WTC11 (cell line): ENCODE measurements at regions not wholly inside any gene's neighbourhood (a gene's known extent, or its start where the extent isn't known, plus 50 kb on each side); places are given as distances from the start of the nearest gene placed in this dataset.

Source experiments
- ATAC-seq: fragments of 200-7000 bp; cut with Tn5 transposase; 2 replicates; pipeline ENCODE4 v1.10.0; 2021; ENCODE audit warnings: mild to moderate bottlenecking, moderate library complexity
- CTCF ChIA-PET: fragments of 300-600 bp; sonication (Branson Sonifier 250); formaldehyde crosslinking; loops from one replicate; lab custom pipeline; 2021; ENCODE audit warnings: antibody characterized with exemption; lab: Charles Lee
- POLR2A ChIA-PET: fragments of 350-600 bp; sonication (Branson Sonifier 250); formaldehyde crosslinking; loops from one replicate; lab custom pipeline; 2021; ENCODE audit warnings: antibody characterized with exemption; lab: Charles Lee
- DNase-seq: peaks from one replicate; pipeline ENCODE4 v3.0.0; 2021; ENCODE audit warnings: low spot score
- H3K27ac Mint-ChIP-seq: 2 replicates; pipeline ENCODE4 v1.8.0; 2021; ENCODE audit warnings: mixed read lengths
- H3K27me3 Mint-ChIP-seq: 2 replicates; pipeline ENCODE4 v1.8.0; 2021; ENCODE audit warnings: low read depth, mild to moderate bottlenecking, moderate library complexity, mixed read lengths
- H3K36me3 Mint-ChIP-seq: 2 replicates; pipeline ENCODE4 v1.8.0; 2021; ENCODE audit warnings: mixed read lengths
- H3K4me1 Mint-ChIP-seq: 2 replicates; pipeline ENCODE4 v1.8.0; 2022; ENCODE audit warnings: mixed read lengths
- H3K4me3 Mint-ChIP-seq: 2 replicates; pipeline ENCODE4 v1.8.0; 2021; ENCODE audit warnings: mild to moderate bottlenecking, moderate library complexity, mixed read lengths
- H3K9me3 Mint-ChIP-seq: 2 replicates; pipeline ENCODE4 v1.8.0; 2021; ENCODE audit warnings: mixed read lengths
- AR ChIP-seq: fragments of 250-450 bp; sonication (Bioruptor Pico); IDR thresholded peaks from 2 replicates; pipeline ENCODE4 v1.9.0; 2021; ENCODE audit warnings: mild to moderate bottlenecking
- ARID4B ChIP-seq: sonication (generic); formaldehyde crosslinking; IDR thresholded peaks from 2 replicates; pipeline ENCODE4 v1.8.0; 2023; ENCODE audit warnings: missing genetic modification reagents, mild to moderate bottlenecking, borderline replicate concordance
- CTCF ChIP-seq: fragments of 200-600 bp; IDR thresholded peaks from 2 replicates; pipeline ENCODE4 v1.8.0; 2022; ENCODE audit warnings: antibody characterized with exemption
- E2F1 ChIP-seq: sonication (generic); formaldehyde crosslinking; IDR thresholded peaks from 2 replicates; pipeline ENCODE4 v1.8.0; 2022; ENCODE audit warnings: mild to moderate bottlenecking, missing genetic modification reagents
- ELF4 ChIP-seq: sonication (generic); formaldehyde crosslinking; IDR thresholded peaks from 2 replicates; pipeline ENCODE4 v1.8.1; 2022; ENCODE audit warnings: low read depth, mild to moderate bottlenecking, moderate library complexity, missing genetic modification reagents
- ETV6 ChIP-seq: sonication (generic); formaldehyde crosslinking; IDR thresholded peaks from 2 replicates; pipeline ENCODE4 v1.8.1; 2022; ENCODE audit warnings: mild to moderate bottlenecking, missing genetic modification reagents
- GRHL2 ChIP-seq: fragments of 250-450 bp; sonication (Bioruptor Pico); IDR thresholded peaks from 2 replicates; pipeline ENCODE4 v1.8.0; 2022; ENCODE audit warnings: mild to moderate bottlenecking, moderate library complexity; ENCODE audit not compliant: insufficient replicate concordance, severe bottlenecking
- HMGA2 ChIP-seq: fragments of 250-450 bp; sonication (Bioruptor Pico); IDR thresholded peaks from 2 replicates; pipeline ENCODE4 v1.4.0; 2021; ENCODE audit warnings: mild to moderate bottlenecking, moderate library complexity
- IRF2 ChIP-seq: sonication (generic); formaldehyde crosslinking; IDR thresholded peaks from 2 replicates; pipeline ENCODE4 v1.8.0; 2022; ENCODE audit warnings: low read depth, missing genetic modification reagents, borderline replicate concordance
- JAZF1 ChIP-seq: fragments of 250-450 bp; sonication (Bioruptor Pico); IDR thresholded peaks from 2 replicates; pipeline ENCODE4 v1.9.0; 2021; ENCODE audit warnings: moderate library complexity, mild to moderate bottlenecking, inconsistent platforms
- MAX ChIP-seq: sonication (generic); formaldehyde crosslinking; IDR thresholded peaks from 2 replicates; pipeline ENCODE4 v1.8.0; 2022; ENCODE audit warnings: mild to moderate bottlenecking, missing genetic modification reagents
- NFATC4 ChIP-seq: fragments of 250-450 bp; sonication (Bioruptor Pico); IDR thresholded peaks from 2 replicates; pipeline ENCODE4 v1.9.0; 2021; ENCODE audit warnings: mild to moderate bottlenecking
- NFE2L1 ChIP-seq: sonication (generic); formaldehyde crosslinking; IDR thresholded peaks from 2 replicates; pipeline ENCODE4 v1.8.1; 2023; ENCODE audit warnings: missing genetic modification reagents
- NFYB ChIP-seq: sonication (generic); formaldehyde crosslinking; conservative IDR thresholded peaks from 2 replicates; pipeline ENCODE4 v1.8.0; 2022; ENCODE audit warnings: low read depth, missing genetic modification reagents
- NR2C2 ChIP-seq: sonication (generic); formaldehyde crosslinking; IDR thresholded peaks from 2 replicates; pipeline ENCODE4 v1.8.0; 2022; ENCODE audit warnings: mild to moderate bottlenecking, missing genetic modification reagents
- OVOL2 ChIP-seq: fragments of 250-450 bp; sonication (Bioruptor Pico); IDR thresholded peaks from 2 replicates; pipeline ENCODE4 v1.9.0; 2021; ENCODE audit warnings: mild to moderate bottlenecking, borderline replicate concordance
- PREB ChIP-seq: sonication (generic); formaldehyde crosslinking; IDR thresholded peaks from 2 replicates; pipeline ENCODE4 v1.8.1; 2022; ENCODE audit warnings: mild to moderate bottlenecking, missing genetic modification reagents, moderate library complexity, borderline replicate concordance
- PRRX2 ChIP-seq: fragments of 250-450 bp; sonication (Bioruptor Pico); IDR thresholded peaks from 2 replicates; pipeline ENCODE4 v1.8.0; 2021; ENCODE audit warnings: mild to moderate bottlenecking
- RORB ChIP-seq: fragments of 250-450 bp; sonication (Bioruptor Pico); IDR thresholded peaks from 2 replicates; pipeline ENCODE4 v1.9.0; 2021; ENCODE audit warnings: mild to moderate bottlenecking
- TCF7 ChIP-seq: sonication (generic); formaldehyde crosslinking; IDR thresholded peaks from 2 replicates; pipeline ENCODE4 v1.8.0; 2022; ENCODE audit warnings: mild to moderate bottlenecking, low read depth, missing genetic modification reagents, moderate library complexity
- TEAD1 ChIP-seq: sonication (generic); formaldehyde crosslinking; IDR thresholded peaks from 2 replicates; pipeline ENCODE4 v1.8.0; 2022; ENCODE audit warnings: mild to moderate bottlenecking, missing genetic modification reagents
- TEAD4 ChIP-seq: sonication (generic); formaldehyde crosslinking; IDR thresholded peaks from 2 replicates; pipeline ENCODE4 v1.8.0; 2022; ENCODE audit warnings: mild to moderate bottlenecking, missing genetic modification reagents
- USF2 ChIP-seq: sonication (generic); formaldehyde crosslinking; IDR thresholded peaks from 2 replicates; pipeline ENCODE4 v1.8.1; 2023; ENCODE audit warnings: mild to moderate bottlenecking, missing genetic modification reagents, moderate library complexity
- ZNF396 ChIP-seq: fragments of 250-450 bp; sonication (Bioruptor Pico); IDR thresholded peaks from 2 replicates; pipeline ENCODE4 v1.8.0; 2021; ENCODE audit warnings: mild to moderate bottlenecking, moderate library complexity, borderline replicate concordance
- ZNF423 ChIP-seq: fragments of 250-450 bp; sonication (Bioruptor Pico); IDR thresholded peaks from 2 replicates; pipeline ENCODE4 v2.1.2; 2022; ENCODE audit warnings: mild to moderate bottlenecking, moderate library complexity

GRCh38 chr2:123136419-123136818 is 888.7 kb upstream of the CNTNAP5 start:
- Mint-ChIP-seq H3K27ac (no peak overlapping the region), H3K4me3 (no peak overlapping the region), H3K27me3 (no peaks in the 10 kb centered on the region; the same call in 1 of the 2 replicates), H3K36me3 (peaks cover 12% of the 10 kb centered on the region), H3K4me1 (no peaks in the 10 kb centered on the region), H3K9me3 (peaks cover 15% of the 10 kb centered on the region)
- ATAC-seq: no peak
- TF ChIP-seq IRF2 (CRISPR knock-in tag): no peak
- no peak for TF ChIP-seq GRHL2
- no peak for TF ChIP-seq NFE2L1 (CRISPR knock-in tag)
- TF ChIP-seq OVOL2 (CRISPR knock-in tag): no peak
- TF ChIP-seq ZNF423 (CRISPR knock-in tag): no peak
- no peak for TF ChIP-seq JAZF1 (CRISPR knock-in tag)
- TF ChIP-seq MAX (CRISPR knock-in tag): no peak
- no peak for TF ChIP-seq AR
- TF ChIP-seq NR2C2 (CRISPR knock-in tag): no peak
- no peak for TF ChIP-seq ELF4 (CRISPR knock-in tag)
- TF ChIP-seq E2F1 (CRISPR knock-in tag): no peak
- no peak for TF ChIP-seq NFATC4
- no peak for TF ChIP-seq NFYB (CRISPR knock-in tag)
- TF ChIP-seq HMGA2 (CRISPR knock-in tag): no peak
- CTCF ChIA-PET: interaction anchor here (0.8 kb wide), 1 partner anchor 605 kb away, joined by 3 read pairs; no protein-coding TSS in a partner anchor
- DNase-seq: no peak
- POLR2A ChIA-PET: no interaction called here

- H3K27me3 Mint-ChIP-seq: no peaks in the 10 kb centered on the region
- CTCF ChIA-PET: no interaction called here
- TF ChIP-seq CTCF (no peak), TEAD4 (no peak), ZNF423 (CRISPR knock-in tag) (no peak), TCF7 (CRISPR knock-in tag) (no peak), PREB (CRISPR knock-in tag) (no peak), PRRX2 (no peak), ZNF396 (CRISPR knock-in tag) (no peak), RORB (no peak), HMGA2 (CRISPR knock-in tag) (no peak), USF2 (CRISPR knock-in tag) (no peak), ETV6 (CRISPR knock-in tag) (no peak), TEAD1 (no peak), ARID4B (no peak)
Observed at GRCh38 chr2:123144082-123144481, 881.0 kb upstream of the CNTNAP5 start.

More at GRCh38 chr2:123144082-123144481, 881.0 kb upstream of the CNTNAP5 start:
- H3K27ac Mint-ChIP-seq: no peak overlapping the region
- H3K36me3 Mint-ChIP-seq: peaks cover 7% of the 10 kb centered on the region; the same call in 1 of the 2 replicates
- H3K9me3 Mint-ChIP-seq: peaks cover 12% of the 10 kb centered on the region
- no peaks in the 10 kb centered on the region for H3K4me1 Mint-ChIP-seq
- ATAC-seq: no peak
- POLR2A ChIA-PET: no interaction called here
- DNase-seq: no peak
- no peak overlapping the region for H3K4me3 Mint-ChIP-seq
